ENCODE measurements at regions not wholly inside any gene's neighbourhood (a gene's known extent, or its start where the extent isn't known, plus 50 kb on each side); places are given as distances from the start of the nearest gene placed in this dataset.

- no peak for TF ChIP-seq CTCF (IDR thresholded peaks at IDR 0.05)
- TF ChIP-seq REST (IDR thresholded peaks at IDR 0.05; ENCODE audit: insufficient read depth in 1 of 2, low read depth in 2 of 2, low read length in 1 of 2) = no peak
- no peak for TF ChIP-seq POLR2AphosphoS5 (IDR thresholded peaks at IDR 0.05; ENCODE audit: low read depth, low read length)
- no peak for TF ChIP-seq SIN3A (IDR thresholded peaks at IDR 0.05; ENCODE audit: borderline replicate concordance, insufficient read depth, low read depth, low read length)
- TF ChIP-seq TCF7L2 (IDR thresholded peaks at IDR 0.05; ENCODE audit: low read depth, low read length) = no peak
Measured at GRCh38 chr17:68734187-68734900, 133.2 kb upstream of the FAM20A start.
